ENCODE measurements at regions not wholly inside any gene's neighbourhood (a gene's known extent, or its start where the extent isn't known, plus 50 kb on each side); places are given as distances from the start of the nearest gene placed in this dataset.

- no peak overlapping the region for H3K9ac ChIP-seq (ENCODE audit: low read depth, low read length)
- no peaks in the 10 kb centered on the region for H3K27me3 ChIP-seq (ENCODE audit: control insufficient read depth, insufficient read depth, low read length)
- H3K36me3 ChIP-seq (ENCODE audit: control insufficient read depth, insufficient read depth, low read length) = no peaks in the 10 kb centered on the region
- no peak overlapping the region for H3K4me3 ChIP-seq (ENCODE audit: low read depth, low read length)
- H3K9me3 ChIP-seq (ENCODE audit: control insufficient read depth, insufficient read depth, low read length) = no peaks in the 10 kb centered on the region
- no peaks in the 10 kb centered on the region for H3K4me1 ChIP-seq (ENCODE audit: control insufficient read depth, insufficient read depth, low read length)
Observed at GRCh38 chr13:34608331-34608730, 333.7 kb upstream of the NBEA start.

- Histone ChIP-seq H3K27me3 (ENCODE audit: control insufficient read depth, insufficient read depth, low read length) (no peaks in the 10 kb centered on the region), H3K4me1 (ENCODE audit: control insufficient read depth, insufficient read depth, low read length) (no peaks in the 10 kb centered on the region), H3K9ac (ENCODE audit: low read depth, low read length) (no peak overlapping the region), H3K4me3 (ENCODE audit: low read depth, low read length) (no peak overlapping the region), H3K9me3 (ENCODE audit: control insufficient read depth, insufficient read depth, low read length) (no peaks in the 10 kb centered on the region), H3K36me3 (ENCODE audit: control insufficient read depth, insufficient read depth, low read length) (no peaks in the 10 kb centered on the region)
Observed at GRCh38 chr13:34611671-34612070, 330.4 kb upstream of the NBEA start.

- no peaks in the 10 kb centered on the region for H3K27me3 ChIP-seq (ENCODE audit: control insufficient read depth, insufficient read depth, low read length)
- no peaks in the 10 kb centered on the region for H3K9me3 ChIP-seq (ENCODE audit: control insufficient read depth, insufficient read depth, low read length)
- H3K4me3 ChIP-seq (ENCODE audit: low read depth, low read length) = no peak overlapping the region
- H3K36me3 ChIP-seq (ENCODE audit: control insufficient read depth, insufficient read depth, low read length) = no peaks in the 10 kb centered on the region
- H3K9ac ChIP-seq (ENCODE audit: low read depth, low read length) = no peak overlapping the region
- H3K4me1 ChIP-seq (ENCODE audit: control insufficient read depth, insufficient read depth, low read length) = no peaks in the 10 kb centered on the region
Observed at GRCh38 chr13:34617473-34618083, 324.5 kb upstream of the NBEA start.

- no peaks in the 10 kb centered on the region for H3K27me3 ChIP-seq (ENCODE audit: control insufficient read depth, insufficient read depth, low read length)
- peaks cover 3% of the 10 kb centered on the region for H3K4me1 ChIP-seq (ENCODE audit: control insufficient read depth, insufficient read depth, low read length)
- H3K36me3 ChIP-seq (ENCODE audit: control insufficient read depth, insufficient read depth, low read length) = no peaks in the 10 kb centered on the region
- no peak overlapping the region for H3K4me3 ChIP-seq (ENCODE audit: low read depth, low read length)
- no peak overlapping the region for H3K9ac ChIP-seq (ENCODE audit: low read depth, low read length)
- H3K9me3 ChIP-seq (ENCODE audit: control insufficient read depth, insufficient read depth, low read length) = no peaks in the 10 kb centered on the region
Observed at GRCh38 chr13:34618654-34619053, 323.4 kb upstream of the NBEA start.

- Histone ChIP-seq H3K9ac (ENCODE audit: low read depth, low read length) (no peak overlapping the region), H3K36me3 (ENCODE audit: control insufficient read depth, insufficient read depth, low read length) (no peaks in the 10 kb centered on the region), H3K9me3 (ENCODE audit: control insufficient read depth, insufficient read depth, low read length) (no peaks in the 10 kb centered on the region), H3K27me3 (ENCODE audit: control insufficient read depth, insufficient read depth, low read length) (no peaks in the 10 kb centered on the region), H3K4me1 (ENCODE audit: control insufficient read depth, insufficient read depth, low read length) (peaks cover 3% of the 10 kb centered on the region), H3K4me3 (ENCODE audit: low read depth, low read length) (no peak overlapping the region)
Observed at GRCh38 chr13:34619326-34619725, 322.7 kb upstream of the NBEA start.

GRCh38 chr13:34620074-34620850 lies 321.8 kb upstream of the NBEA start:
- Histone ChIP-seq H3K27me3 (ENCODE audit: control insufficient read depth, insufficient read depth, low read length) (no peaks in the 10 kb centered on the region), H3K4me1 (ENCODE audit: control insufficient read depth, insufficient read depth, low read length) (peaks cover 3% of the 10 kb centered on the region), H3K9me3 (ENCODE audit: control insufficient read depth, insufficient read depth, low read length) (no peaks in the 10 kb centered on the region), H3K9ac (ENCODE audit: low read depth, low read length) (no peak overlapping the region), H3K4me3 (ENCODE audit: low read depth, low read length) (no peak overlapping the region), H3K36me3 (ENCODE audit: control insufficient read depth, insufficient read depth, low read length) (no peaks in the 10 kb centered on the region)

GRCh38 chr13:34620862-34621261 lies 321.2 kb upstream of the NBEA start:
- H3K9ac ChIP-seq (ENCODE audit: low read depth, low read length) = no peak overlapping the region
- H3K4me3 ChIP-seq (ENCODE audit: low read depth, low read length) = no peak overlapping the region
- no peaks in the 10 kb centered on the region for H3K27me3 ChIP-seq (ENCODE audit: control insufficient read depth, insufficient read depth, low read length)
- H3K4me1 ChIP-seq (ENCODE audit: control insufficient read depth, insufficient read depth, low read length) = peaks cover 3% of the 10 kb centered on the region
- H3K9me3 ChIP-seq (ENCODE audit: control insufficient read depth, insufficient read depth, low read length) = no peaks in the 10 kb centered on the region
- no peaks in the 10 kb centered on the region for H3K36me3 ChIP-seq (ENCODE audit: control insufficient read depth, insufficient read depth, low read length)

GRCh38 chr13:34623331-34623730 lies 318.7 kb upstream of the NBEA start:
- peaks cover 3% of the 10 kb centered on the region for H3K4me1 ChIP-seq (ENCODE audit: control insufficient read depth, insufficient read depth, low read length)
- H3K27me3 ChIP-seq (ENCODE audit: control insufficient read depth, insufficient read depth, low read length) = no peaks in the 10 kb centered on the region
- H3K9ac ChIP-seq (ENCODE audit: low read depth, low read length) = no peak overlapping the region
- no peaks in the 10 kb centered on the region for H3K36me3 ChIP-seq (ENCODE audit: control insufficient read depth, insufficient read depth, low read length)
- no peaks in the 10 kb centered on the region for H3K9me3 ChIP-seq (ENCODE audit: control insufficient read depth, insufficient read depth, low read length)
- no peak overlapping the region for H3K4me3 ChIP-seq (ENCODE audit: low read depth, low read length)

- Histone ChIP-seq H3K27me3 (ENCODE audit: control insufficient read depth, insufficient read depth, low read length) (no peaks in the 10 kb centered on the region), H3K9ac (ENCODE audit: low read depth, low read length) (no peak overlapping the region), H3K36me3 (ENCODE audit: control insufficient read depth, insufficient read depth, low read length) (no peaks in the 10 kb centered on the region), H3K4me3 (ENCODE audit: low read depth, low read length) (no peak overlapping the region), H3K4me1 (ENCODE audit: control insufficient read depth, insufficient read depth, low read length) (peaks cover 3% of the 10 kb centered on the region), H3K9me3 (ENCODE audit: control insufficient read depth, insufficient read depth, low read length) (no peaks in the 10 kb centered on the region)
Observed at GRCh38 chr13:34627509-34628208, 314.4 kb upstream of the NBEA start.

- Histone ChIP-seq H3K9ac (ENCODE audit: low read depth, low read length) (no peak overlapping the region), H3K9me3 (ENCODE audit: control insufficient read depth, insufficient read depth, low read length) (no peaks in the 10 kb centered on the region), H3K4me1 (ENCODE audit: control insufficient read depth, insufficient read depth, low read length) (peaks cover 3% of the 10 kb centered on the region), H3K27me3 (ENCODE audit: control insufficient read depth, insufficient read depth, low read length) (no peaks in the 10 kb centered on the region), H3K4me3 (ENCODE audit: low read depth, low read length) (no peak overlapping the region), H3K36me3 (ENCODE audit: control insufficient read depth, insufficient read depth, low read length) (no peaks in the 10 kb centered on the region)
Observed at GRCh38 chr13:34628209-34628682, 313.8 kb upstream of the NBEA start.

- Histone ChIP-seq H3K4me3 (ENCODE audit: low read depth, low read length) (no peak overlapping the region), H3K9ac (ENCODE audit: low read depth, low read length) (no peak overlapping the region), H3K27me3 (ENCODE audit: control insufficient read depth, insufficient read depth, low read length) (no peaks in the 10 kb centered on the region), H3K4me1 (ENCODE audit: control insufficient read depth, insufficient read depth, low read length) (no peaks in the 10 kb centered on the region), H3K9me3 (ENCODE audit: control insufficient read depth, insufficient read depth, low read length) (no peaks in the 10 kb centered on the region), H3K36me3 (ENCODE audit: control insufficient read depth, insufficient read depth, low read length) (no peaks in the 10 kb centered on the region)
Observed at GRCh38 chr13:34634448-34634847, 307.6 kb upstream of the NBEA start.

- Histone ChIP-seq H3K9ac (ENCODE audit: low read depth, low read length) (no peak overlapping the region), H3K9me3 (ENCODE audit: control insufficient read depth, insufficient read depth, low read length) (no peaks in the 10 kb centered on the region), H3K36me3 (ENCODE audit: control insufficient read depth, insufficient read depth, low read length) (no peaks in the 10 kb centered on the region), H3K4me1 (ENCODE audit: control insufficient read depth, insufficient read depth, low read length) (peaks cover 5% of the 10 kb centered on the region), H3K4me3 (ENCODE audit: low read depth, low read length) (no peak overlapping the region), H3K27me3 (ENCODE audit: control insufficient read depth, insufficient read depth, low read length) (no peaks in the 10 kb centered on the region)
Observed at GRCh38 chr13:34637138-34637537, 304.9 kb upstream of the NBEA start.
